ENCODE measurements at regions not wholly inside any gene's neighbourhood (a gene's known extent, or its start where the extent isn't known, plus 50 kb on each side); places are given as distances from the start of the nearest gene placed in this dataset.

GRCh38 chr7:47681249-47681810 is 99.4 kb upstream of the TNS3 start:
- CTCF ChIA-PET = no interaction called here
- Mint-ChIP-seq H3K36me3 (ENCODE audit: insufficient read depth, unreplicated experiment) (peaks cover 5% of the 10 kb centered on the region), H3K4me3 (ENCODE audit: unreplicated experiment) (peak overlapping the region; percentile 27), H3K4me1 (ENCODE audit: low read depth, unreplicated experiment) (peaks cover 48% of the 10 kb centered on the region), H3K27ac (ENCODE audit: unreplicated experiment) (peak overlapping the region; percentile 36), H3K27me3 (ENCODE audit: insufficient read depth, unreplicated experiment) (no peaks in the 10 kb centered on the region), H3K9me3 (ENCODE audit: unreplicated experiment) (peaks cover 11% of the 10 kb centered on the region)
- H3K4me1 ChIP-seq = peaks cover 35% of the 10 kb centered on the region
- H3K9me3 ChIP-seq = peaks cover 12% of the 10 kb centered on the region
- BruUV-seq (replicated peaks) = no TSS peak
- intact Hi-C loops (cut with micrococcal nuclease; ENCODE audit: unreplicated experiment) = no loop called here
- POLR2A ChIA-PET = no interaction called here
- no peak for DNase-seq
- TF ChIP-seq, protein P1, sequence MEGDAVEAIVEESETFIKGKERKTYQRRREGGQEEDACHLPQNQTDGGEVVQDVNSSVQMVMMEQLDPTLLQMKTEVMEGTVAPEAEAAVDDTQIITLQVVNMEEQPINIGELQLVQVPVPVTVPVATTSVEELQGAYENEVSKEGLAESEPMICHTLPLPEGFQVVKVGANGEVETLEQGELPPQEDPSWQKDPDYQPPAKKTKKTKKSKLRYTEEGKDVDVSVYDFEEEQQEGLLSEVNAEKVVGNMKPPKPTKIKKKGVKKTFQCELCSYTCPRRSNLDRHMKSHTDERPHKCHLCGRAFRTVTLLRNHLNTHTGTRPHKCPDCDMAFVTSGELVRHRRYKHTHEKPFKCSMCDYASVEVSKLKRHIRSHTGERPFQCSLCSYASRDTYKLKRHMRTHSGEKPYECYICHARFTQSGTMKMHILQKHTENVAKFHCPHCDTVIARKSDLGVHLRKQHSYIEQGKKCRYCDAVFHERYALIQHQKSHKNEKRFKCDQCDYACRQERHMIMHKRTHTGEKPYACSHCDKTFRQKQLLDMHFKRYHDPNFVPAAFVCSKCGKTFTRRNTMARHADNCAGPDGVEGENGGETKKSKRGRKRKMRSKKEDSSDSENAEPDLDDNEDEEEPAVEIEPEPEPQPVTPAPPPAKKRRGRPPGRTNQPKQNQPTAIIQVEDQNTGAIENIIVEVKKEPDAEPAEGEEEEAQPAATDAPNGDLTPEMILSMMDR (IDR thresholded peaks at IDR 0.05; ENCODE audit: insufficient read depth in 1 of 2, low read depth in 1 of 2, low read length in 1 of 2, severe bottlenecking in 1 of 2, unreplicated experiment in 1 of 2) = no peak
- no peaks in the 10 kb centered on the region for H3K36me3 ChIP-seq (ENCODE audit: control insufficient read depth, insufficient read depth, low read length)
- no peak overlapping the region for H3K4me3 ChIP-seq (ENCODE audit: low read depth, low read length)
- H3K27me3 ChIP-seq (replicated peaks; ENCODE audit: control insufficient read depth, insufficient read depth, low read length) = no peaks in the 10 kb centered on the region

GRCh38 chr7:47678641-47679380 is 96.9 kb upstream of the TNS3 start:
- Histone ChIP-seq H3K4me1 (peaks cover 29% of the 10 kb centered on the region), H3K36me3 (ENCODE audit: control insufficient read depth, insufficient read depth, low read length) (no peaks in the 10 kb centered on the region), H3K9me3 (peaks cover 12% of the 10 kb centered on the region), H3K27me3 (replicated peaks; ENCODE audit: control insufficient read depth, insufficient read depth, low read length) (no peaks in the 10 kb centered on the region), H3K4me3 (ENCODE audit: low read depth, low read length) (no peak overlapping the region)
- no peaks in the 10 kb centered on the region for H3K27me3 Mint-ChIP-seq (ENCODE audit: insufficient read depth, unreplicated experiment)
- no peak overlapping the region for H3K4me3 Mint-ChIP-seq (ENCODE audit: unreplicated experiment)
- no peaks in the 10 kb centered on the region for H3K36me3 Mint-ChIP-seq (ENCODE audit: insufficient read depth, unreplicated experiment)
- peaks cover 11% of the 10 kb centered on the region for H3K9me3 Mint-ChIP-seq (ENCODE audit: unreplicated experiment)
- TF ChIP-seq, protein P1 (IDR thresholded peaks at IDR 0.05; ENCODE audit: insufficient read depth in 1 of 2, low read depth in 1 of 2, low read length in 1 of 2, severe bottlenecking in 1 of 2, unreplicated experiment in 1 of 2) = no peak
- CTCF ChIA-PET = no interaction called here
- peak overlapping the region; percentile 48 for H3K27ac Mint-ChIP-seq (ENCODE audit: unreplicated experiment)
- intact Hi-C loops (cut with micrococcal nuclease; ENCODE audit: unreplicated experiment) = no loop called here
- POLR2A ChIA-PET = no interaction called here
- no TSS peak for BruUV-seq (replicated peaks)
- no peak for DNase-seq
- peaks cover 48% of the 10 kb centered on the region for H3K4me1 Mint-ChIP-seq (ENCODE audit: low read depth, unreplicated experiment)

- H3K4me1 Mint-ChIP-seq (ENCODE audit: low read depth, unreplicated experiment) = peaks cover 47% of the 10 kb centered on the region
- Histone ChIP-seq H3K27me3 (replicated peaks; ENCODE audit: control insufficient read depth, insufficient read depth, low read length) (no peaks in the 10 kb centered on the region), H3K4me1 (peaks cover 29% of the 10 kb centered on the region), H3K36me3 (ENCODE audit: control insufficient read depth, insufficient read depth, low read length) (no peaks in the 10 kb centered on the region), H3K4me3 (ENCODE audit: low read depth, low read length) (no peak overlapping the region), H3K9me3 (peaks cover 12% of the 10 kb centered on the region)
- H3K36me3 Mint-ChIP-seq (ENCODE audit: insufficient read depth, unreplicated experiment) = no peaks in the 10 kb centered on the region
- no TSS peak for BruUV-seq (replicated peaks)
- peaks cover 11% of the 10 kb centered on the region for H3K9me3 Mint-ChIP-seq (ENCODE audit: unreplicated experiment)
- ChIA-PET POLR2A (no interaction called here), CTCF (interaction anchor here (0.6 kb wide), 1 partner anchor 150 kb away, joined by 3 read pairs; no protein-coding TSS in a partner anchor)
- intact Hi-C loops (cut with micrococcal nuclease; ENCODE audit: unreplicated experiment) = no loop called here
- DNase-seq = no peak
- H3K27me3 Mint-ChIP-seq (ENCODE audit: insufficient read depth, unreplicated experiment) = no peaks in the 10 kb centered on the region
- TF ChIP-seq, protein P1 (IDR thresholded peaks at IDR 0.05; ENCODE audit: insufficient read depth in 1 of 2, low read depth in 1 of 2, low read length in 1 of 2, severe bottlenecking in 1 of 2, unreplicated experiment in 1 of 2) = no peak
- peak overlapping the region; percentile 48 for H3K27ac Mint-ChIP-seq (ENCODE audit: unreplicated experiment)
- H3K4me3 Mint-ChIP-seq (ENCODE audit: unreplicated experiment) = no peak overlapping the region
Measured at GRCh38 chr7:47677664-47678063, 95.8 kb upstream of the TNS3 start.
